Keratinocyte (primary cell): ENCODE measurements at regions not wholly inside any gene's neighbourhood (a gene's known extent, or its start where the extent isn't known, plus 50 kb on each side); places are given as distances from the start of the nearest gene placed in this dataset.

Experiments
- DNase-seq: peaks from one replicate; pipeline ENCODE4 v3.0.0-alpha.2; 2011; ENCODE audit warnings: low read depth, missing footprints, low spot score
- FAIRE-seq: peaks from 2 replicates; lab custom pipeline; 2011; peaks lifted over from hg19 to GRCh38; lab: Jason Lieb, UNC
- H2AFZ ChIP-seq: 2 replicates; pipeline ENCODE4 v1.6.0; 2012; ENCODE audit warnings: low read length, control low read depth, inconsistent platforms; ENCODE audit not compliant: control insufficient read depth
- H3K27ac ChIP-seq: 2 replicates; pipeline ENCODE4 v1.5.1; 2011; ENCODE audit warnings: low read length; ENCODE audit not compliant: control insufficient read depth, insufficient read depth
- H3K27me3 ChIP-seq: 3 replicates; pipeline ENCODE4 v1.6.0; 2011; ENCODE audit warnings: low read length; ENCODE audit not compliant: control insufficient read depth, insufficient read depth; ENCODE audit errors: extremely low read depth
- H3K36me3 ChIP-seq, 2 experiments: 2 replicates in 1 of 2; 3 replicates in 1 of 2; pipeline ENCODE4 v1.5.1; 2011; ENCODE audit warnings: low read length in 2 of 2, mild to moderate bottlenecking in 1 of 2; ENCODE audit not compliant: control insufficient read depth in 2 of 2, insufficient read depth in 2 of 2; ENCODE audit errors: extremely low read depth in 1 of 2
- H3K4me1 ChIP-seq: 3 replicates; pipeline ENCODE4 v1.5.1; 2011; ENCODE audit warnings: low read length; ENCODE audit not compliant: control insufficient read depth, insufficient read depth; ENCODE audit errors: extremely low read depth
- H3K4me2 ChIP-seq: 3 replicates; pipeline ENCODE4 v1.6.0; 2011; ENCODE audit warnings: low read depth, low read length; ENCODE audit not compliant: control insufficient read depth, insufficient read depth; ENCODE audit errors: extremely low read depth
- H3K4me3 ChIP-seq, 3 experiments: fragments of 200-600 bp in 1 of 3; sonication (generic) in 1 of 3; 2 replicates in 2 of 3; 3 replicates in 1 of 3; pipeline ENCODE4 v1.5.1; 2011 to 2016; ENCODE audit warnings: low read length in 3 of 3, mild to moderate bottlenecking in 3 of 3, control low read depth in 2 of 3, inconsistent platforms in 1 of 3, low read depth in 1 of 3, mixed read lengths in 1 of 3, mixed run types in 1 of 3, moderate library complexity in 1 of 3; ENCODE audit not compliant: control insufficient read depth in 2 of 3, insufficient read depth in 2 of 3; ENCODE audit errors: extremely low read depth in 1 of 3
- H3K79me2 ChIP-seq: 2 replicates; pipeline ENCODE4 v1.6.0; 2012; ENCODE audit warnings: low read length; ENCODE audit not compliant: control insufficient read depth, insufficient read depth
- H3K9ac ChIP-seq: 3 replicates; pipeline ENCODE4 v1.6.0; 2011; ENCODE audit warnings: low read length; ENCODE audit not compliant: control insufficient read depth, insufficient read depth; ENCODE audit errors: extremely low read depth
- H3K9me1 ChIP-seq: 3 replicates; pipeline ENCODE4 v1.6.0; 2011; ENCODE audit warnings: low read length; ENCODE audit not compliant: control insufficient read depth, insufficient read depth; ENCODE audit errors: extremely low read depth
- H3K9me3 ChIP-seq: 2 replicates; pipeline ENCODE4 v1.5.1; 2012; ENCODE audit warnings: low read depth, low read length; ENCODE audit not compliant: control insufficient read depth
- H4K20me1 ChIP-seq: 3 replicates; pipeline ENCODE4 v1.6.0; 2011; ENCODE audit warnings: low read length; ENCODE audit not compliant: control insufficient read depth, insufficient read depth; ENCODE audit errors: extremely low read depth
- EZH2 ChIP-seq: IDR thresholded peaks from one replicate; pipeline ENCODE4 v1.6.1; 2012; ENCODE audit warnings: inconsistent platforms, mild to moderate bottlenecking, low read length, moderate library complexity
- dilution Hi-C: fragments of 300-500 bp; cut with MboI; formaldehyde crosslinking; loops from one replicate; pipeline ENCODE4 v1.7.0; 2020; ENCODE audit warnings: low sequenced_read_pairs; ENCODE audit not compliant: extremely low pct_ligation_motif_present
- TF ChIP-seq, protein P1 (sequence below), 3 experiments: IDR thresholded peaks in 1 of 3; conservative IDR thresholded peaks in 1 of 3; optimal IDR thresholded peaks in 1 of 3; 2 replicates in 2 of 3; 3 replicates in 1 of 3; pipeline versions ENCODE3 to v1.5.1; 2011; ENCODE audit warnings: low read length in 3 of 3, mild to moderate bottlenecking in 3 of 3, moderate library complexity in 2 of 3, control low read depth in 1 of 3, inconsistent platforms in 1 of 3; ENCODE audit not compliant: insufficient read depth in 2 of 3; ENCODE audit errors: extremely low read depth in 1 of 3

DNA sequence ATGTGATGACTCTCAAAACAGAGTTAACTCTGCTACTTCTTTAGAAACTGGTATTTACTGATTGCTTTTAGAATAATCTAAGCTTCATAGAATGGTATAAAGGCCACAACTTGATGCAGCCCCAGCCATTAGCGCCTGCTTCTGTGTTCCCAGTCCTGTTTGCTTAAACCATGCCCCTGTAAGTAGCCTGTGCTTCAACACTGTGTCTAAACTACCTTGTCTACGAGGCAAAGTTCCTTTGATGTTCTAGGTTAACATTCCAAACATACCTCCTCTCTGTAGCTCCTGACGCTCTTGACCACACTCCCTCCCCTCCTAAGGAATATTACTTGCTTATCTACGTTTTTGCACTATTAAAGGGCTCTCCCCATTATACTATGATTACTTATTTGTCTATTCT, 352.5 kb upstream of the ADGRL3 start:
- no peaks in the 10 kb centered on the region for H3K9me3 ChIP-seq
- no peaks in the 10 kb centered on the region for H3K79me2 ChIP-seq
- H3K27ac ChIP-seq = no peak overlapping the region
- H3K27me3 ChIP-seq = no peaks in the 10 kb centered on the region
- no peak overlapping the region for H3K9ac ChIP-seq
- no peak for TF ChIP-seq EZH2
- TF ChIP-seq, protein P1, sequence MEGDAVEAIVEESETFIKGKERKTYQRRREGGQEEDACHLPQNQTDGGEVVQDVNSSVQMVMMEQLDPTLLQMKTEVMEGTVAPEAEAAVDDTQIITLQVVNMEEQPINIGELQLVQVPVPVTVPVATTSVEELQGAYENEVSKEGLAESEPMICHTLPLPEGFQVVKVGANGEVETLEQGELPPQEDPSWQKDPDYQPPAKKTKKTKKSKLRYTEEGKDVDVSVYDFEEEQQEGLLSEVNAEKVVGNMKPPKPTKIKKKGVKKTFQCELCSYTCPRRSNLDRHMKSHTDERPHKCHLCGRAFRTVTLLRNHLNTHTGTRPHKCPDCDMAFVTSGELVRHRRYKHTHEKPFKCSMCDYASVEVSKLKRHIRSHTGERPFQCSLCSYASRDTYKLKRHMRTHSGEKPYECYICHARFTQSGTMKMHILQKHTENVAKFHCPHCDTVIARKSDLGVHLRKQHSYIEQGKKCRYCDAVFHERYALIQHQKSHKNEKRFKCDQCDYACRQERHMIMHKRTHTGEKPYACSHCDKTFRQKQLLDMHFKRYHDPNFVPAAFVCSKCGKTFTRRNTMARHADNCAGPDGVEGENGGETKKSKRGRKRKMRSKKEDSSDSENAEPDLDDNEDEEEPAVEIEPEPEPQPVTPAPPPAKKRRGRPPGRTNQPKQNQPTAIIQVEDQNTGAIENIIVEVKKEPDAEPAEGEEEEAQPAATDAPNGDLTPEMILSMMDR (optimal IDR thresholded peaks at IDR 0.05 in 1 of 3, IDR thresholded peaks at IDR 0.05 in 1 of 3, conservative IDR thresholded peaks at IDR 0.05 in 1 of 3; ENCODE audit: extremely low read depth in 1 of 3, insufficient read depth in 2 of 3, low read length in 3 of 3) = no peak
- H3K4me2 ChIP-seq = no peak overlapping the region
- H3K4me3 ChIP-seq = no peak overlapping the region
- dilution Hi-C loops = no loop called here
- no peaks in the 10 kb centered on the region for H4K20me1 ChIP-seq
- H3K36me3 ChIP-seq = no peaks in the 10 kb centered on the region
- H3K4me1 ChIP-seq = no peaks in the 10 kb centered on the region
- DNase-seq (no peak), FAIRE-seq (no peak)
- no peak overlapping the region for H2AFZ ChIP-seq
- no peaks in the 10 kb centered on the region for H3K9me1 ChIP-seq

DNA sequence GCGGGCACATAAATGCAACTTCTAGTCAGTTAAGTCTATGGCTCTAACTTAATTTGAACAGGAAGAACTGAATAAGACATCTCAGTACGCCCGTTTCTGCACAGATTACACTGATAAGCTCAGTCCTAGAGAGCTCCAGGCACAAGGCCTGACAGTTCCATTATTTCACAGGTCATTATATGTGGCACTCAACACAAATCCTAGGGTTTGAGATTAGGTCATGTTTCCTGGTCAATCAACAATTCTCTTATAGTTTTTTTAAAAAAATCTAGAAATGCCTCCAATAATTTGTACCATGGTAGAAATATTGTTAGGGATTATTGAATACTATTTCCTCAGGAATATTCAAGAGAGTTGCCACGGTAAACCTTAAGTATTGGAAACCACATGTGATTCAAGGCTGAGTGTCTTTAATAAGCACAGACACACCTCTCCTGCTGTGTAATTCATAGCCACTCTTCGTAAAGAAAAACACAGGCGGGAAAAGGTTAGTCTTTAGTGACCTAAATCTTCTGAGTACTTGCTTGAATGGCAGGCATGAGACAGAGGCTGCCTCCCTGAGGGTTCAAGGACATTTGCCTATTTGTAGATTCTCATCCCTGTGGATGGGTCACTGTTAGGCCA, 342.9 kb upstream of the ADGRL3 start:
- no peaks in the 10 kb centered on the region for H3K9me1 ChIP-seq
- DNase-seq (no peak), FAIRE-seq (no peak)
- TF ChIP-seq EZH2 = no peak
- TF ChIP-seq, protein P1 (optimal IDR thresholded peaks at IDR 0.05 in 1 of 3, IDR thresholded peaks at IDR 0.05 in 1 of 3, conservative IDR thresholded peaks at IDR 0.05 in 1 of 3; ENCODE audit: extremely low read depth in 1 of 3, insufficient read depth in 2 of 3, low read length in 3 of 3) = no peak
- H3K27ac ChIP-seq = no peak overlapping the region
- H3K27me3 ChIP-seq = no peaks in the 10 kb centered on the region
- no peaks in the 10 kb centered on the region for H4K20me1 ChIP-seq
- H2AFZ ChIP-seq = no peak overlapping the region
- no peak overlapping the region for H3K9ac ChIP-seq
- H3K4me1 ChIP-seq = no peaks in the 10 kb centered on the region
- H3K36me3 ChIP-seq = no peaks in the 10 kb centered on the region
- H3K4me3 ChIP-seq = no peak overlapping the region
- H3K9me3 ChIP-seq = no peaks in the 10 kb centered on the region
- dilution Hi-C loops = no loop called here
- no peak overlapping the region for H3K4me2 ChIP-seq
- no peaks in the 10 kb centered on the region for H3K79me2 ChIP-seq
